Peyer's patch (tissue), 4 donors: ENCODE measurements at regions not wholly inside any gene's neighbourhood (a gene's known extent, or its start where the extent isn't known, plus 50 kb on each side); places are given as distances from the start of the nearest gene placed in this dataset.

Source experiments
- DNase-seq, 3 donors: peaks; one replicate each; pipeline ENCODE4 v3.0.0-alpha.2; 2017 to 2019
- H3K27ac ChIP-seq, 4 donors: fragments of 200-600 bp; sonication (generic); one replicate each; pipeline ENCODE4 v1.5.1; 2016 to 2019
- H3K27me3 ChIP-seq, 2 donors: fragments of 200-600 bp; sonication (generic); one replicate each; pipeline ENCODE4 v1.5.1; 2019
- H3K36me3 ChIP-seq, 3 donors: fragments of 200-600 bp; sonication (generic); one replicate each; pipeline ENCODE4 v1.5.1; 2016 to 2019
- H3K4me1 ChIP-seq, 4 donors: fragments of 200-600 bp; sonication (generic); one replicate each; pipeline ENCODE4 v1.5.1; 2016 to 2019
- H3K4me3 ChIP-seq, 4 donors: fragments of 200-600 bp; sonication (generic); 1 replicate in 3 of 4; 2 replicates in 1 of 4; pipeline ENCODE4 v1.5.1; 2016 to 2019; ENCODE audit warnings: mild to moderate bottlenecking in 1 of 4
- H3K9me3 ChIP-seq, 4 donors: fragments of 200-600 bp; sonication (generic); one replicate each; pipeline ENCODE4 v1.5.1; 2016 to 2019; ENCODE audit warnings: mild to moderate bottlenecking in 1 of 4
- POLR2A ChIP-seq, 2 donors: fragments of 450-650 bp; IDR thresholded peaks; one replicate each; pipeline ENCODE4 v1.5.1; 2017; ENCODE audit warnings: antibody characterized with exemption in 2 of 2, mild to moderate bottlenecking in 2 of 2, moderate library complexity in 2 of 2
- TF ChIP-seq, protein P1 (sequence below), 6 experiments: fragments of 450-650 bp in 4 of 6; fragments of 200-600 bp in 2 of 6; sonication (generic) in 1 of 6; IDR thresholded peaks; one replicate each; pipeline ENCODE4 v1.5.1; 2017 to 2019; ENCODE audit warnings: antibody characterized with exemption in 6 of 6, mild to moderate bottlenecking in 3 of 6, moderate library complexity in 1 of 6

GRCh38 chr18:29406996-29407395 lies 1230.1 kb upstream of the CDH2 start:
- DNase-seq: no peak
- no peak overlapping the region for H3K27ac ChIP-seq
- no peaks in the 10 kb centered on the region for H3K36me3 ChIP-seq
- TF ChIP-seq POLR2A (IDR thresholded peaks at IDR 0.05): no peak
- TF ChIP-seq, protein P1, sequence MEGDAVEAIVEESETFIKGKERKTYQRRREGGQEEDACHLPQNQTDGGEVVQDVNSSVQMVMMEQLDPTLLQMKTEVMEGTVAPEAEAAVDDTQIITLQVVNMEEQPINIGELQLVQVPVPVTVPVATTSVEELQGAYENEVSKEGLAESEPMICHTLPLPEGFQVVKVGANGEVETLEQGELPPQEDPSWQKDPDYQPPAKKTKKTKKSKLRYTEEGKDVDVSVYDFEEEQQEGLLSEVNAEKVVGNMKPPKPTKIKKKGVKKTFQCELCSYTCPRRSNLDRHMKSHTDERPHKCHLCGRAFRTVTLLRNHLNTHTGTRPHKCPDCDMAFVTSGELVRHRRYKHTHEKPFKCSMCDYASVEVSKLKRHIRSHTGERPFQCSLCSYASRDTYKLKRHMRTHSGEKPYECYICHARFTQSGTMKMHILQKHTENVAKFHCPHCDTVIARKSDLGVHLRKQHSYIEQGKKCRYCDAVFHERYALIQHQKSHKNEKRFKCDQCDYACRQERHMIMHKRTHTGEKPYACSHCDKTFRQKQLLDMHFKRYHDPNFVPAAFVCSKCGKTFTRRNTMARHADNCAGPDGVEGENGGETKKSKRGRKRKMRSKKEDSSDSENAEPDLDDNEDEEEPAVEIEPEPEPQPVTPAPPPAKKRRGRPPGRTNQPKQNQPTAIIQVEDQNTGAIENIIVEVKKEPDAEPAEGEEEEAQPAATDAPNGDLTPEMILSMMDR (IDR thresholded peaks at IDR 0.05): no peak
- no peaks in the 10 kb centered on the region for H3K27me3 ChIP-seq
- no peak overlapping the region for H3K4me3 ChIP-seq
- H3K4me1 ChIP-seq: no peaks in the 10 kb centered on the region
- peaks cover 0 to 3% (median 0%) of the 10 kb centered on the region in 4 donors for H3K9me3 ChIP-seq

- TF ChIP-seq, protein P1 (IDR thresholded peaks at IDR 0.05): no peak
- TF ChIP-seq POLR2A (IDR thresholded peaks at IDR 0.05): no peak
- H3K36me3 ChIP-seq: no peaks in the 10 kb centered on the region
- no peak overlapping the region for H3K27ac ChIP-seq
- H3K4me1 ChIP-seq: no peaks in the 10 kb centered on the region
- H3K4me3 ChIP-seq: no peak overlapping the region
- no peaks in the 10 kb centered on the region for H3K27me3 ChIP-seq
- no peaks in the 10 kb centered on the region for H3K9me3 ChIP-seq
- DNase-seq: no peak
Measured at GRCh38 chr18:29397536-29397935, 1220.6 kb upstream of the CDH2 start.

DNA sequence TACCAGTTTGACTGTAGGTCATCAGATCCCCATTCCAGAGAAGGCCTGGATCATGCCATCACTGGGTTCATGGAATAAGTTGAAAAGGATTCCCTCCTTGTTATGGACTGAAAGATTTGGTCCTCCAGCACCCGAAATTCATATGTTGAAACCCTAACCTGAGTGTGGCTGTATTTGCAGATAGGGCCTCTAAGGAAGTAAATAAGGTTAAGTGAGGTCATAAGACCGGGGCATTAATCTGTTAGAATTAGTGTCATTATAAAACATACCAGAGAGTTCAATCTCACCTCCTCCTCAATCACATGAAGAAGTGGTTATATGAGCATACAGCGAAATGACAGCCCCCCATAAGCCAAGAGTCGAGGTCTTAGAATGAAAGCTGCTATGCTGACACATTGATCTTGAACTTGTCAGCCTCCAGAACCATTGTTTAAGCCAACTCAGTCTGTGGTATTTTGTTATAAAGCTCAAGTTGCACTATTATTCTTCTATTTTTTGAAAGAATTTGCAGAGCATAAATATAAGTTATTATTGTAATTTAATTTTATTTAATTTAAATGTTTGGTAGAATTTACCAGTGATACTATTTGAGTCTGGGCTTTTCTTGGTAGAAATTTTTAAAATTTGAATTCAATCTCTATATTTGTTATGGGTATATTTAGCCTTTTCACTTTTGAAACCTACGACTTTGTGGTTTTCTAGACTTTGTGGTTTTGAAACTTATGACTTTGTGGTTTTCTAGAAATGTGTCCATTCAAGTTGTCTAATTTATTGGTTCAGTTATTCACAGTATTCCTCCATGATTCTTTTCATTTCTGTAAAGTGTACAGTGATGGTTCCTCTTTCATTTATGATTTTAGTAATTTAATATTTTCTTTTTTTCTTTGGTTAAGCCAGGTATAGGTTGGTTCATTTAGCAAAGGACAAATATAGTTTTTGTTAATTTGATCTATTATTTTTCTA lies 1206.7 kb upstream of the CDH2 start:
- Histone ChIP-seq H3K4me3 (no peak overlapping the region), H3K27ac (no peak overlapping the region), H3K4me1 (no peaks in the 10 kb centered on the region), H3K27me3 (no peaks in the 10 kb centered on the region), H3K36me3 (no peaks in the 10 kb centered on the region), H3K9me3 (peaks cover 0 to 3% (median 0%) of the 10 kb centered on the region in 4 donors)
- DNase-seq: no peak
- TF ChIP-seq, protein P1 (IDR thresholded peaks at IDR 0.05): no peak
- no peak for TF ChIP-seq POLR2A (IDR thresholded peaks at IDR 0.05)

DNA sequence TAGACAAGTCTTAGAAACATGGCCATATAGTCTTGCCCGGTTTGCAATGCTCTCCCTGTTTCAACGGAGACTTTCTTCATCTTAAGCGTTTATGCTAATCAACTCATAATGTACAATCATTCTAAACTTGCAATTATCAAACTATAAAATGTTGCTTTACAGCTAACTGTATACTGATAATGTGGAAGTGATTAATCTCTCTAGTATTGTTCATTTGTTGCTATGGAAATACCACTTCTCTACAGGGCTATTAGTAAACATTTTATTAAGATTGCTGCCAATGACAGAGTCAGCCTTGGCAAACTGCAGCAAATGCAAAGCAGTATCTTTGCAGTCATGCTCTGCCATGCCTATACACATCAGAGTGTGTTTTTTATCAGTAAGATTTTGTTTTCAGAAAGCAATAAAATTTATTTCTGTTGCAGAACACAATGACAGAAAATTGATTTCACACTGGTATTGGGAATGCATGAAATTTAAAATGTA lies 1201.8 kb upstream of the CDH2 start:
- Histone ChIP-seq H3K4me1 (no peaks in the 10 kb centered on the region), H3K9me3 (no peaks in the 10 kb centered on the region), H3K27me3 (no peaks in the 10 kb centered on the region), H3K36me3 (no peaks in the 10 kb centered on the region), H3K4me3 (no peak overlapping the region), H3K27ac (no peak overlapping the region)
- TF ChIP-seq POLR2A (IDR thresholded peaks at IDR 0.05): no peak
- TF ChIP-seq, protein P1 (IDR thresholded peaks at IDR 0.05): no peak
- DNase-seq: no peak

- no peak for TF ChIP-seq POLR2A (IDR thresholded peaks at IDR 0.05)
- TF ChIP-seq, protein P1 (IDR thresholded peaks at IDR 0.05): no peak
- Histone ChIP-seq H3K4me1 (no peaks in the 10 kb centered on the region), H3K27ac (no peak overlapping the region), H3K4me3 (no peak overlapping the region), H3K27me3 (no peaks in the 10 kb centered on the region), H3K36me3 (no peaks in the 10 kb centered on the region), H3K9me3 (no peaks in the 10 kb centered on the region)
- no peak for DNase-seq
Measured at GRCh38 chr18:29377346-29377745, 1200.4 kb upstream of the CDH2 start.
